ENCODE measurements at regions not wholly inside any gene's neighbourhood (a gene's known extent, or its start where the extent isn't known, plus 50 kb on each side); places are given as distances from the start of the nearest gene placed in this dataset.
"Not testable (repeated sequence)": the region's sequence is repeated elsewhere in the genome, so short reads cannot be mapped to it uniquely, and the experiment has no call there.

DNA sequence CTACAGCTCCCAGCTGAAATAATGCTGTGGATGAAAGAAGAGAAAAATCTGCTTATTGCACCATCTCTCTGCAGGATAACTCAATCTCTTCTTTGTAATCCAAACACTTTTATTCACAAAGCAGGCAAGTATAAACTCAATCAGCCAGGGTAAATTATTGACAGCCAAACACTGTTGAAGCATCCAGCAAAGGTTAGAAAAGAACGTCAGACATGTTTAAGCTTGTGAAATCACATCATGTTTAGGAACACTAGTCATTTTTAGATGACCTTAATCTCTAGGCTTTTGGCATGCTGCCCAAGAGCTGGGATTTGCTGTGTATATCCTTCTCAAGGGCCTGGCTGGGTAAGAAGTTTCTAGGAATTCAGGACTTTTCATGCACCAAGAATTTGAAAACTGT lies 1148.1 kb upstream of the FANCL start:
- H3K27ac Mint-ChIP-seq: no peak overlapping the region
- H3K4me1 Mint-ChIP-seq (ENCODE audit: low read depth): no peaks in the 10 kb centered on the region
- peaks cover 2 to 4% of the 10 kb centered on the region in 2 donors for H3K9me3 Mint-ChIP-seq
- no peaks in the 10 kb centered on the region for H3K36me3 Mint-ChIP-seq (ENCODE audit: insufficient read depth in 2 of 2)
- DNase-seq (no peak), ATAC-seq (replicated peaks in 1 of 2) (no peak)
- H3K27me3 Mint-ChIP-seq (ENCODE audit: low read depth): no peaks in the 10 kb centered on the region
- H3K4me3 Mint-ChIP-seq: no peak overlapping the region

- H3K9me3 Mint-ChIP-seq: peaks cover 0 to 2% of the 10 kb centered on the region in 2 donors
- no peak overlapping the region for H3K27ac Mint-ChIP-seq
- DNase-seq (no peak), ATAC-seq (replicated peaks in 1 of 2) (no peak)
- no peaks in the 10 kb centered on the region for H3K4me1 Mint-ChIP-seq (ENCODE audit: low read depth)
- no peaks in the 10 kb centered on the region for H3K27me3 Mint-ChIP-seq (ENCODE audit: low read depth)
- H3K36me3 Mint-ChIP-seq (ENCODE audit: insufficient read depth in 2 of 2): no peaks in the 10 kb centered on the region
- H3K4me3 Mint-ChIP-seq: no peak overlapping the region
Observed at GRCh38 chr2:59385971-59386370, 1144.8 kb upstream of the FANCL start.

GRCh38 chr2:59383473-59383872 lies 1142.3 kb upstream of the FANCL start:
- peaks cover 2 to 4% of the 10 kb centered on the region in 2 donors for H3K9me3 Mint-ChIP-seq
- ATAC-seq (replicated peaks in 1 of 2) (no peak), DNase-seq (no peak)

GRCh38 chr2:59378127-59378526 lies 1137.0 kb upstream of the FANCL start:
- Mint-ChIP-seq H3K4me1 (ENCODE audit: low read depth) (no peaks in the 10 kb centered on the region), H3K27ac (no peak overlapping the region), H3K4me3 (no peak overlapping the region), H3K9me3 (peaks cover 2 to 4% of the 10 kb centered on the region in 2 donors), H3K27me3 (ENCODE audit: low read depth) (no peaks in the 10 kb centered on the region), H3K36me3 (ENCODE audit: insufficient read depth in 2 of 2) (no peaks in the 10 kb centered on the region)
- ATAC-seq (replicated peaks in 1 of 2): no peak
- no peak for DNase-seq

More at GRCh38 chr2:59383473-59383872, 1142.3 kb upstream of the FANCL start:
- H3K4me1 Mint-ChIP-seq (ENCODE audit: low read depth): no peaks in the 10 kb centered on the region
- H3K4me3 Mint-ChIP-seq: no peak overlapping the region
- H3K27me3 Mint-ChIP-seq (ENCODE audit: low read depth): no peaks in the 10 kb centered on the region
- H3K27ac Mint-ChIP-seq: no peak overlapping the region
- no peaks in the 10 kb centered on the region for H3K36me3 Mint-ChIP-seq (ENCODE audit: insufficient read depth in 2 of 2)

- ATAC-seq (replicated peaks in 1 of 2) (no peak), DNase-seq (no peak)
- Mint-ChIP-seq H3K36me3 (ENCODE audit: insufficient read depth in 2 of 2) (no peaks in the 10 kb centered on the region), H3K4me3 (no peak overlapping the region), H3K9me3 (no peaks in the 10 kb centered on the region), H3K27me3 (ENCODE audit: low read depth) (no peaks in the 10 kb centered on the region), H3K27ac (no peak overlapping the region), H3K4me1 (ENCODE audit: low read depth) (no peaks in the 10 kb centered on the region)
Observed at GRCh38 chr2:59366288-59366687, 1125.2 kb upstream of the FANCL start.

DNA sequence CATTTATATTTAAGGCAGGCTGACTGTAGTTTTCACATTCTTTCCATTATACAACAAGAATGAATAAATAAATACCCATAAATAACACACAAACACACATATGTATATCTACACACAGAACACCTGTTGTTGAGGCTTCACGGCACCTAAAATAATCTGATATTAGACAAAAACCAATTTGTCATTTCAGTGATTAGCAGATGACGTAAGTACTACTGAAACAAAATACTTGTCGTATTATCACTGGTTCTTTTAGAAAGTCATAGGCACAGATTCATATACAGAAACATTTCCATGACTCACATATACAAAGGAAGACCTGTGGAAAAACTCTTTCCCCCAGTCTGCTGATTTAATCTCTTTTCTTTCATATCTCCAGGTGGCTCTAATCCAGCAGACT lies 1113.4 kb upstream of the FANCL start:
- Mint-ChIP-seq H3K9me3 (peaks cover 2 to 4% of the 10 kb centered on the region in 2 donors), H3K27me3 (ENCODE audit: low read depth) (no peaks in the 10 kb centered on the region), H3K4me3 (no peak overlapping the region), H3K27ac (no peak overlapping the region), H3K4me1 (ENCODE audit: low read depth) (no peaks in the 10 kb centered on the region), H3K36me3 (ENCODE audit: insufficient read depth in 2 of 2) (no peaks in the 10 kb centered on the region)
- ATAC-seq (replicated peaks in 1 of 2) (no peak), DNase-seq (no peak)

- DNase-seq: no peak
- H3K9me3 Mint-ChIP-seq: peaks cover 2 to 4% of the 10 kb centered on the region in 2 donors
- H3K4me3 Mint-ChIP-seq: no peak overlapping the region
- ATAC-seq (replicated peaks in 1 of 2): no peak
- no peaks in the 10 kb centered on the region for H3K27me3 Mint-ChIP-seq (ENCODE audit: low read depth)
- no peaks in the 10 kb centered on the region for H3K4me1 Mint-ChIP-seq (ENCODE audit: low read depth)
- no peaks in the 10 kb centered on the region for H3K36me3 Mint-ChIP-seq (ENCODE audit: insufficient read depth in 2 of 2)
- H3K27ac Mint-ChIP-seq: no peak overlapping the region
Observed at GRCh38 chr2:59353306-59353921, 1112.3 kb upstream of the FANCL start.

- no peak for ATAC-seq (replicated peaks in 1 of 2)
- H3K27me3 Mint-ChIP-seq (ENCODE audit: low read depth): no peaks in the 10 kb centered on the region
- no peaks in the 10 kb centered on the region for H3K36me3 Mint-ChIP-seq (ENCODE audit: insufficient read depth in 2 of 2)
- no peak overlapping the region for H3K4me3 Mint-ChIP-seq
- no peak for DNase-seq
- no peak overlapping the region for H3K27ac Mint-ChIP-seq
- H3K9me3 Mint-ChIP-seq: peaks cover 0 to 2% of the 10 kb centered on the region in 2 donors
- H3K4me1 Mint-ChIP-seq (ENCODE audit: low read depth): no peaks in the 10 kb centered on the region
Observed at GRCh38 chr2:59342166-59342565, 1101.0 kb upstream of the FANCL start.

GRCh38 chr2:59339837-59340207 lies 1098.7 kb upstream of the FANCL start:
- Mint-ChIP-seq H3K27me3 (ENCODE audit: low read depth) (no peaks in the 10 kb centered on the region), H3K4me3 (no peak overlapping the region), H3K9me3 (peaks cover 0 to 3% of the 10 kb centered on the region in 2 donors), H3K36me3 (ENCODE audit: insufficient read depth in 2 of 2) (no peaks in the 10 kb centered on the region), H3K4me1 (ENCODE audit: low read depth) (no peaks in the 10 kb centered on the region), H3K27ac (no peak overlapping the region)
- DNase-seq (no peak), ATAC-seq (replicated peaks in 1 of 2) (no peak)

DNA sequence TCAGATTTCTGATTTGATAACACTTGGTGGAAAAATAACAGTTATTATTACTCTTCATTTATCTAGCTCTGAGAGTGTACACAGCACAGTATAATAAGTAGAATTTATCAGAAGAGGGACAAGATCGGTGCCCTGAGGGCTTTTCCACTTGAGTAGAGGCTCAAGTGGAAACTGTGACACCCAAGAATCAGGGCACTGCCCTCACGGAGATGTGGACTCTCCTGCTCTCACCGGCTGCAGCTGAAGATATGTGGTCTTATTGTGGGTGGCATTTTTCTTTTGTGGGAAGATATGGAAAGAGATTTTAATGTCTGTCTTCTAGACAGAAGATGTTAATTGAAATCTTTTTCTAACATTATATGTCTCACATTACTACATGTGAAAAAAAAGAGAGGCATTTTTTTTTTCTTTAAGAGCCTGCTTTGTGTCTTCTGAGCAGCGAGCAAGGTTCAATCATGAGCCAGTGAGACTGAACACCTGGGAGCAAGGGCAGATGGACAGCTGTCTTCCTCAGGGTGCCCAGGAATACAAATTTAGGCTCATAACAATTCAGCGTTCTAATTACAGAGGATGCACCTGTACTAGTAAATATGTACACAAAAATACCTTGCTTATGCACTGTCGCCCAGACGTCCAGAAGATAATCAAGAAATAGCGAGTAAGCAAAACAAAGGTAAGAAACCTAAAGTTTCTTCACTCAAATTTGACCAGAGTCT lies 1098.2 kb upstream of the FANCL start:
- Mint-ChIP-seq H3K4me1 (ENCODE audit: low read depth) (no peaks in the 10 kb centered on the region), H3K36me3 (ENCODE audit: insufficient read depth in 2 of 2) (no peaks in the 10 kb centered on the region), H3K9me3 (peaks cover 0 to 3% of the 10 kb centered on the region in 2 donors), H3K27ac (no peak overlapping the region), H3K4me3 (no peak overlapping the region), H3K27me3 (ENCODE audit: low read depth) (no peaks in the 10 kb centered on the region)
- DNase-seq (no peak), ATAC-seq (replicated peaks in 1 of 2) (no peak)

DNA sequence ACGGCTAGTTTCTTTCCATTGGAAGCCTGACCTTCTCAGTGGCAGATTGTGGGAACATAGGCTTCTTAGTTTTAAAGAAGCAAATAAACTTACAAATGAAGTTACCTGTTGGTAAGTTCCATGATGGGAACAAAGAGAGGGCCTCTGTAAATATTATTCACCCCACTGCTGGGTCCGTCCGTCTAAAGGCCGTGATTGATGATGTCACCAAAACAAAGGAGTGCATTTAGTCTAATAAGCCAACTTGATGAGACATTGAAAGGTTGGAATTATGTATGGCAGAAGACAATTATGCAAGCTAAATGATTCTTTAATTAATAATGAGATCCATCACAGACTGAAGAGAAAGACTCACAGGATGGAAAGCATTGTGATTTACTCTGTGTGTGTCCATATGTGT lies 1091.9 kb upstream of the FANCL start:
- no peaks in the 10 kb centered on the region for H3K27me3 Mint-ChIP-seq (ENCODE audit: low read depth)
- no peaks in the 10 kb centered on the region for H3K4me1 Mint-ChIP-seq (ENCODE audit: low read depth)
- H3K4me3 Mint-ChIP-seq: no peak overlapping the region
- H3K36me3 Mint-ChIP-seq (ENCODE audit: insufficient read depth in 2 of 2): no peaks in the 10 kb centered on the region
- H3K9me3 Mint-ChIP-seq: peaks cover 0 to 1% of the 10 kb centered on the region in 2 donors
- ATAC-seq (replicated peaks in 1 of 2) (no peak), DNase-seq (no peak)
- H3K27ac Mint-ChIP-seq: no peak overlapping the region

- H3K4me3 Mint-ChIP-seq; DNase-seq; ATAC-seq (replicated peaks in 1 of 2); H3K4me1 Mint-ChIP-seq (ENCODE audit: low read depth); H3K36me3 Mint-ChIP-seq (ENCODE audit: insufficient read depth in 2 of 2); H3K9me3 Mint-ChIP-seq; H3K27ac Mint-ChIP-seq; H3K27me3 Mint-ChIP-seq (ENCODE audit: low read depth): not testable (repeated sequence)
Observed at GRCh38 chr2:59326581-59327365, 1085.6 kb upstream of the FANCL start.

GRCh38 chr2:59322870-59323269 lies 1081.7 kb upstream of the FANCL start:
- Mint-ChIP-seq H3K9me3 (peaks cover 1 to 2% of the 10 kb centered on the region in 2 donors), H3K27ac (no peak overlapping the region), H3K4me3 (no peak overlapping the region), H3K27me3 (ENCODE audit: low read depth) (no peaks in the 10 kb centered on the region), H3K36me3 (ENCODE audit: insufficient read depth in 2 of 2) (no peaks in the 10 kb centered on the region), H3K4me1 (ENCODE audit: low read depth) (no peaks in the 10 kb centered on the region)
- no peak for DNase-seq
- no peak for ATAC-seq (replicated peaks in 1 of 2)

Data from activated T-cell treated with anti-CD3 and anti-CD28 coated beads, Interleukin-2, amount 50 U/mL, for 72 hours (primary cell).